ENCODE measurements at regions not wholly inside any gene's neighbourhood (a gene's known extent, or its start where the extent isn't known, plus 50 kb on each side); places are given as distances from the start of the nearest gene placed in this dataset.

DNA sequence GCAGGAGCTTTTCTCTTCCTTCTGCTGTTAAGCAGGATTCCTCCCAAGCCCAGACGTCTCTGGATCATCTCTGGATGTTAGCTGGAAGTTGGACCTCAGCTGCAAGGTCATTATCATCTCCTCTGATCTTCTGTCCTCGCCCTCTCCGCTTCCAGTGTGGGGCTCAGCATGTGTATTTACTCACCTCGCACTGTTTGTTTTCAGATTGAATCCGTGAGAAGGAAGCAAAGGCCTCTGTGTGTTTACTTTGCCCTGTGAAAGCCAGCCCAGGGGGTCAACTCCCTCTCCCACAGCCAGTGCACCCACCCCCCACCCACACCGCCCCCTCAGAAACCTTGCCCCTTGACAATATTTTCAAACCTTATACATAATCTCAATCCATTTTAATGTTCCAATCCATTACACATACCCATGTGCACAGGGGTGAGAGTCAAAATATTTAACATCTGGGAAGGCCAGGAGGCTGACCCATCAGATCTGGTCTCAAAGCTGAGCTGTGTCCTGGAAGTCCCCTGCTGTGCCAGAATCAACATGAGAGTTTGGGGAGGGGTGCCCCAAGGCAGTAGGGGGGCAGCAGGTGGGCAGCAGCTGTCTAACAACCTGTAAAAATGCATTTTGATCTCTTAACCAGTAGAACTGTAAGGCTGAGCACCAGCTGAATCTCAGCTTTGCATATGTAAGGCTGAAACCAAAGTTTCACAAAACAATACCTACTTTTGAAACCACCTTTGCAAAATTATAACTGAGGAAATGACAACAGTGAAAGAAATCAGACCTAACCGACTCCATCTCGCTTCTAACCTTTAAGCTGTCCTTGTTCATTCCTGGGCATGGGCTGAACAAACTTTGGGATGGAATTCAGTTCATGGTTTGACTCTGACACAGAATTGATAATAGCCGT, 157.9 kb downstream of the ZNF664 start (continued):
- TF ChIP-seq CBX2 (IDR thresholded peaks at IDR 0.05; ENCODE audit: low read depth, low read length) (no peak), CBX2 (CRISPR knock-in tag; IDR thresholded peaks at IDR 0.05; ENCODE audit: low read depth) (no peak), MIER2 (CRISPR knock-in tag; IDR thresholded peaks at IDR 0.05) (peak; percentile 40; the same call in 1 of the 2 replicates), ZBTB3 (CRISPR knock-in tag; IDR thresholded peaks at IDR 0.05; ENCODE audit: borderline replicate concordance, low read depth) (peak; percentile 88; the same call in 1 of the 2 replicates), TCF12 (IDR thresholded peaks at IDR 0.05) (no peak), TCF12 (CRISPR knock-in tag; IDR thresholded peaks at IDR 0.05) (peak; percentile 76; the same call in 1 of the 2 replicates), XRCC5 (optimal IDR thresholded peaks at IDR 0.05; ENCODE audit: low read length) (no peak), CENPT (CRISPR knock-in tag; IDR thresholded peaks at IDR 0.05; ENCODE audit: low read depth) (no peak), RORA (CRISPR knock-in tag; IDR thresholded peaks at IDR 0.05) (no peak), GATA4 (IDR thresholded peaks at IDR 0.05; ENCODE audit: borderline replicate concordance, low read depth) (peak; percentile 59; the same call in 1 of the 2 replicates), ZFP36L1 (CRISPR knock-in tag; IDR thresholded peaks at IDR 0.05) (peak; percentile 43; the same call in 1 of the 2 replicates), GABPA (IDR thresholded peaks at IDR 0.05; ENCODE audit: low read depth, low read length) (no peak), GABPA (CRISPR knock-in tag; IDR thresholded peaks at IDR 0.05; ENCODE audit: low read depth) (peak; percentile 51), ZNF263 (CRISPR knock-in tag; IDR thresholded peaks at IDR 0.05) (peak; percentile 36; the same call in 1 of the 2 replicates), MAFK (conservative IDR thresholded peaks at IDR 0.05 in 1 of 2, IDR thresholded peaks at IDR 0.05 in 1 of 2; ENCODE audit: low read length in 2 of 2) (no peak), ZNF468 (CRISPR knock-in tag; IDR thresholded peaks at IDR 0.05) (no peak)
- TF ChIP-seq, protein P1, sequence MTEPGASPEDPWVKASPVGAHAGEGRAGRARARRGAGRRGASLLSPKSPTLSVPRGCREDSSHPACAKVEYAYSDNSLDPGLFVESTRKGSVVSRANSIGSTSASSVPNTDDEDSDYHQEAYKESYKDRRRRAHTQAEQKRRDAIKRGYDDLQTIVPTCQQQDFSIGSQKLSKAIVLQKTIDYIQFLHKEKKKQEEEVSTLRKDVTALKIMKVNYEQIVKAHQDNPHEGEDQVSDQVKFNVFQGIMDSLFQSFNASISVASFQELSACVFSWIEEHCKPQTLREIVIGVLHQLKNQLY (CRISPR knock-in tag; IDR thresholded peaks at IDR 0.05), result peak; percentile 66; the same call in 1 of the 2 replicates
- TF ChIP-seq, protein P2, sequence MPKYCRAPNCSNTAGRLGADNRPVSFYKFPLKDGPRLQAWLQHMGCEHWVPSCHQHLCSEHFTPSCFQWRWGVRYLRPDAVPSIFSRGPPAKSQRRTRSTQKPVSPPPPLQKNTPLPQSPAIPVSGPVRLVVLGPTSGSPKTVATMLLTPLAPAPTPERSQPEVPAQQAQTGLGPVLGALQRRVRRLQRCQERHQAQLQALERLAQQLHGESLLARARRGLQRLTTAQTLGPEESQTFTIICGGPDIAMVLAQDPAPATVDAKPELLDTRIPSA (CRISPR knock-in tag; IDR thresholded peaks at IDR 0.05; ENCODE audit: borderline replicate concordance), result no peak
- TF ChIP-seq, protein P3, sequence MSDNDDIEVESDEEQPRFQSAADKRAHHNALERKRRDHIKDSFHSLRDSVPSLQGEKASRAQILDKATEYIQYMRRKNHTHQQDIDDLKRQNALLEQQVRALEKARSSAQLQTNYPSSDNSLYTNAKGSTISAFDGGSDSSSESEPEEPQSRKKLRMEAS (IDR thresholded peaks at IDR 0.05), result peak; percentile 82
- TF ChIP-seq, protein P4, sequence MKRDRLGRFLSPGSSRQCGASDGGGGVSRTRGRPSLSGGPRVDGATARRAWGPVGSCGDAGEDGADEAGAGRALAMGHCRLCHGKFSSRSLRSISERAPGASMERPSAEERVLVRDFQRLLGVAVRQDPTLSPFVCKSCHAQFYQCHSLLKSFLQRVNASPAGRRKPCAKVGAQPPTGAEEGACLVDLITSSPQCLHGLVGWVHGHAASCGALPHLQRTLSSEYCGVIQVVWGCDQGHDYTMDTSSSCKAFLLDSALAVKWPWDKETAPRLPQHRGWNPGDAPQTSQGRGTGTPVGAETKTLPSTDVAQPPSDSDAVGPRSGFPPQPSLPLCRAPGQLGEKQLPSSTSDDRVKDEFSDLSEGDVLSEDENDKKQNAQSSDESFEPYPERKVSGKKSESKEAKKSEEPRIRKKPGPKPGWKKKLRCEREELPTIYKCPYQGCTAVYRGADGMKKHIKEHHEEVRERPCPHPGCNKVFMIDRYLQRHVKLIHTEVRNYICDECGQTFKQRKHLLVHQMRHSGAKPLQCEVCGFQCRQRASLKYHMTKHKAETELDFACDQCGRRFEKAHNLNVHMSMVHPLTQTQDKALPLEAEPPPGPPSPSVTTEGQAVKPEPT (CRISPR knock-in tag; IDR thresholded peaks at IDR 0.05; ENCODE audit: low read depth), result 0 out of 2 replicates have a peak, but pooled peaks have one; percentile 56
- TF ChIP-seq, protein P5, sequence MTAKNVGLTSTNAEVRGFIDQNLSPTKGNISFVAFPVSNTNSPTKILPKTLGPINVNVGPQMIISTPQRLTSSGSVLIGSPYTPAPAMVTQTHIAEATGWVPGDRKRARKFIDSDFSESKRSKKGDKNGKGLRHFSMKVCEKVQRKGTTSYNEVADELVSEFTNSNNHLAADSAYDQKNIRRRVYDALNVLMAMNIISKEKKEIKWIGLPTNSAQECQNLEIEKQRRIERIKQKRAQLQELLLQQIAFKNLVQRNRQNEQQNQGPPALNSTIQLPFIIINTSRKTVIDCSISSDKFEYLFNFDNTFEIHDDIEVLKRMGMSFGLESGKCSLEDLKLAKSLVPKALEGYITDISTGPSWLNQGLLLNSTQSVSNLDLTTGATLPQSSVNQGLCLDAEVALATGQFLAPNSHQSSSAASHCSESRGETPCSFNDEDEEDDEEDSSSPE (CRISPR knock-in tag; IDR thresholded peaks at IDR 0.05), result 0 out of 2 replicates have a peak, but pooled peaks have one; percentile 38
- TF ChIP-seq, protein P6, sequence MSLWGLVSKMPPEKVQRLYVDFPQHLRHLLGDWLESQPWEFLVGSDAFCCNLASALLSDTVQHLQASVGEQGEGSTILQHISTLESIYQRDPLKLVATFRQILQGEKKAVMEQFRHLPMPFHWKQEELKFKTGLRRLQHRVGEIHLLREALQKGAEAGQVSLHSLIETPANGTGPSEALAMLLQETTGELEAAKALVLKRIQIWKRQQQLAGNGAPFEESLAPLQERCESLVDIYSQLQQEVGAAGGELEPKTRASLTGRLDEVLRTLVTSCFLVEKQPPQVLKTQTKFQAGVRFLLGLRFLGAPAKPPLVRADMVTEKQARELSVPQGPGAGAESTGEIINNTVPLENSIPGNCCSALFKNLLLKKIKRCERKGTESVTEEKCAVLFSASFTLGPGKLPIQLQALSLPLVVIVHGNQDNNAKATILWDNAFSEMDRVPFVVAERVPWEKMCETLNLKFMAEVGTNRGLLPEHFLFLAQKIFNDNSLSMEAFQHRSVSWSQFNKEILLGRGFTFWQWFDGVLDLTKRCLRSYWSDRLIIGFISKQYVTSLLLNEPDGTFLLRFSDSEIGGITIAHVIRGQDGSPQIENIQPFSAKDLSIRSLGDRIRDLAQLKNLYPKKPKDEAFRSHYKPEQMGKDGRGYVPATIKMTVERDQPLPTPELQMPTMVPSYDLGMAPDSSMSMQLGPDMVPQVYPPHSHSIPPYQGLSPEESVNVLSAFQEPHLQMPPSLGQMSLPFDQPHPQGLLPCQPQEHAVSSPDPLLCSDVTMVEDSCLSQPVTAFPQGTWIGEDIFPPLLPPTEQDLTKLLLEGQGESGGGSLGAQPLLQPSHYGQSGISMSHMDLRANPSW (CRISPR knock-in tag; IDR thresholded peaks at IDR 0.05; ENCODE audit: borderline replicate concordance), result peak; percentile 56; the same call in 1 of the 2 replicates
